OCI-LY7 (cell line): ENCODE measurements at regions not wholly inside any gene's neighbourhood (a gene's known extent, or its start where the extent isn't known, plus 50 kb on each side); places are given as distances from the start of the nearest gene placed in this dataset.

ENCODE experiments used
- BruUV-seq: library from RNA; stranded (reverse); fragments of 400-500 nt; replicated peaks from 2 replicates; lab custom pipeline; 2021; lab: Mats Ljungman, UMichigan
- CTCF ChIA-PET: fragments of 300-600 bp; sonication (Branson Sonifier 250); formaldehyde crosslinking; loops from one replicate; lab custom pipeline; 2022; ENCODE audit warnings: antibody characterized with exemption; ENCODE audit not compliant: unreplicated experiment; lab: Charles Lee
- POLR2A ChIA-PET: fragments of 300-600 bp; sonication (Branson Sonifier 250); formaldehyde crosslinking; loops from one replicate; lab custom pipeline; 2022; ENCODE audit warnings: antibody characterized with exemption; lab: Charles Lee
- DNase-seq: peaks from one replicate; pipeline ENCODE4 v3.0.0-alpha.2; 2015; ENCODE audit warnings: low spot score
- H2AFZ ChIP-seq: fragments of 200-600 bp; sonication (generic), shearing (Covaris generic); 2 replicates; pipeline ENCODE4 v1.6.1; 2014; ENCODE audit warnings: mild to moderate bottlenecking, antibody characterized with exemption, low read length, moderate library complexity
- H3K27ac ChIP-seq: fragments of 200-600 bp; sonication (generic); 2 replicates; pipeline ENCODE4 v1.5.1; 2014; ENCODE audit warnings: mixed run types, low read depth, mild to moderate bottlenecking, moderate library complexity, low read length, inconsistent platforms; ENCODE audit not compliant: poor library complexity, severe bottlenecking
- H3K36me3 ChIP-seq: fragments of 200-600 bp; sonication (generic); 2 replicates; pipeline ENCODE4 v1.6.1; 2014; ENCODE audit warnings: mild to moderate bottlenecking, antibody characterized with exemption, low read length, moderate library complexity, mixed read lengths; ENCODE audit not compliant: insufficient read depth
- H3K4me1 ChIP-seq: fragments of 200-600 bp; sonication (generic); 2 replicates; pipeline ENCODE4 v1.5.1; 2014; ENCODE audit warnings: mild to moderate bottlenecking, low read length; ENCODE audit not compliant: insufficient read depth, poor library complexity, severe bottlenecking
- H3K4me2 ChIP-seq: fragments of 200-600 bp; sonication (generic); 2 replicates; pipeline ENCODE4 v1.6.1; 2014; ENCODE audit warnings: mild to moderate bottlenecking, low read length
- H3K4me3 ChIP-seq: fragments of 200-600 bp; sonication (generic); 2 replicates; pipeline ENCODE4 v1.5.1; 2014; ENCODE audit warnings: mild to moderate bottlenecking, low read depth, low read length; ENCODE audit not compliant: poor library complexity, severe bottlenecking
- H3K79me2 ChIP-seq: fragments of 200-600 bp; sonication (generic); 2 replicates; pipeline ENCODE4 v1.6.1; 2016; ENCODE audit warnings: low read depth, mild to moderate bottlenecking, low read length, moderate library complexity, mixed read lengths; ENCODE audit not compliant: insufficient read depth
- H3K9me2 ChIP-seq: fragments of 200-600 bp; sonication (generic); 2 replicates; pipeline ENCODE4 v1.6.1; 2016; ENCODE audit warnings: mild to moderate bottlenecking, low read length, mixed read lengths; ENCODE audit not compliant: insufficient read depth
- H3K9me3 ChIP-seq: fragments of 200-600 bp; sonication (generic); 2 replicates; pipeline ENCODE4 v1.6.1; 2014; ENCODE audit warnings: mild to moderate bottlenecking, mixed run types, low read length, mixed read lengths
- H4K20me1 ChIP-seq: fragments of 200-600 bp; sonication (generic); 2 replicates; pipeline ENCODE4 v1.6.1; 2014; ENCODE audit warnings: mild to moderate bottlenecking, antibody characterized with exemption, low read length, moderate library complexity, mixed read lengths; ENCODE audit not compliant: insufficient read depth
- EZH2phosphoT487 ChIP-seq: fragments of 200-600 bp; sonication (generic); IDR thresholded peaks from 2 replicates; pipeline ENCODE4 v1.6.1; 2018; ENCODE audit warnings: low read depth, borderline replicate concordance, mild to moderate bottlenecking, mixed run types, antibody characterized with exemption, low read length, moderate library complexity, mixed read lengths
- intact Hi-C: fragments of 100-400 bp; cut with micrococcal nuclease; formaldehyde crosslinking; loops from one replicate; pipeline ENCODE4 v1.10.0; 2022; ENCODE audit not compliant: unreplicated experiment
- TF ChIP-seq, protein P1 (sequence below): fragments of 200-600 bp; sonication (generic); conservative IDR thresholded peaks from 2 replicates; pipeline ENCODE4 v1.5.1; 2014; ENCODE audit warnings: mild to moderate bottlenecking, antibody characterized with exemption, low read length, moderate library complexity, mixed read lengths

DNA sequence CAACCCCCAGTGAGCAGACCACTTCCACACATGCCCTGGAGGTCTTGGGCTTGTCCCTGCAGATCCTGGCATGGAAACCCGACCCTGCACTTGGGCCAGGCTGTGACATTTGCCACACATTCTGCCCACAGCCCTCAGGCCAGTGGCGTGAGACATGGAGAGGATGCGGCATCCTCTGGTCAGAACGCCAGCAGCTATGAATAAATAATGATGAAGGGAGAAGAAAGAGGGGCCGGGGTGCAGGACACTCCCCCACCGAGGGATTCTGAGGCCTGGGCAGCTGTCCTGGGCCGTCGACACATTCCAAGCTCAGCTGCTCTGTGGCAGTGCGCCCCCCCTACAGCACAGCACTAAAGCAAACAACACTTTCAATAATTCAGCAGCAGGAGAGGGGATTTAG lies 148.8 kb downstream of the ENGASE start:
- Histone ChIP-seq H3K4me1 (no peaks in the 10 kb centered on the region), H3K36me3 (no peaks in the 10 kb centered on the region), H3K27ac (no peak overlapping the region), H3K4me2 (no peak overlapping the region), H3K9me3 (no peaks in the 10 kb centered on the region), H2AFZ (no peak overlapping the region), H3K79me2 (no peaks in the 10 kb centered on the region), H4K20me1 (no peaks in the 10 kb centered on the region), H3K9me2 (no peaks in the 10 kb centered on the region), H3K4me3 (no peak overlapping the region)
- TF ChIP-seq, protein P1, sequence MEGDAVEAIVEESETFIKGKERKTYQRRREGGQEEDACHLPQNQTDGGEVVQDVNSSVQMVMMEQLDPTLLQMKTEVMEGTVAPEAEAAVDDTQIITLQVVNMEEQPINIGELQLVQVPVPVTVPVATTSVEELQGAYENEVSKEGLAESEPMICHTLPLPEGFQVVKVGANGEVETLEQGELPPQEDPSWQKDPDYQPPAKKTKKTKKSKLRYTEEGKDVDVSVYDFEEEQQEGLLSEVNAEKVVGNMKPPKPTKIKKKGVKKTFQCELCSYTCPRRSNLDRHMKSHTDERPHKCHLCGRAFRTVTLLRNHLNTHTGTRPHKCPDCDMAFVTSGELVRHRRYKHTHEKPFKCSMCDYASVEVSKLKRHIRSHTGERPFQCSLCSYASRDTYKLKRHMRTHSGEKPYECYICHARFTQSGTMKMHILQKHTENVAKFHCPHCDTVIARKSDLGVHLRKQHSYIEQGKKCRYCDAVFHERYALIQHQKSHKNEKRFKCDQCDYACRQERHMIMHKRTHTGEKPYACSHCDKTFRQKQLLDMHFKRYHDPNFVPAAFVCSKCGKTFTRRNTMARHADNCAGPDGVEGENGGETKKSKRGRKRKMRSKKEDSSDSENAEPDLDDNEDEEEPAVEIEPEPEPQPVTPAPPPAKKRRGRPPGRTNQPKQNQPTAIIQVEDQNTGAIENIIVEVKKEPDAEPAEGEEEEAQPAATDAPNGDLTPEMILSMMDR: no peak
- TF ChIP-seq EZH2phosphoT487: no peak
- DNase-seq: no peak
- CTCF ChIA-PET: no interaction called here
- POLR2A ChIA-PET: no interaction called here
- no TSS peak for BruUV-seq
- intact Hi-C loops: no loop called here

DNA sequence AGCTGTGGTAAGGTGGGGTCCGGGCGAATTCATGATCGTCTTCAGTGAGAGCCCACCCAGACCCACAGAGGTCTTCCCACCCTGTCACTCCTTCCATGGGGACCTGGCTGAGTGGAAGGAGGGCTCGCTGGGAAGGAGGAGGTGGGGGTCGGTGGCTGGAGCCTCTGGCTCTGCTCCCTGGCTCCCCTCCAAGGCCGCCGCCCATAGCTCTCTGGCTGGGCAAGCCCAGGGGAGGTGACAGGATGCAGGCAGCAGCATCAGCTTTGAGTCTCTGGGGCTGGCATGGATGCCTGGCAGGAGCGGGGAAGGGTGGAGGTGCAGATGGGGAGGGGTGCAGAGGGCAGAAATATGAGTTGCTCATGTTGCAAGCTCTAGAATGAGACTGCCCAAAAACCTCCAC lies 147.0 kb downstream of the ENGASE start:
- intact Hi-C loops: no loop called here
- H3K4me1 ChIP-seq: no peaks in the 10 kb centered on the region
- H3K79me2 ChIP-seq: no peaks in the 10 kb centered on the region
- ChIA-PET CTCF (no interaction called here), POLR2A (no interaction called here)
- H3K9me2 ChIP-seq: no peaks in the 10 kb centered on the region
- no peak overlapping the region for H2AFZ ChIP-seq
- DNase-seq: no peak
- no peak overlapping the region for H3K27ac ChIP-seq
- H3K4me3 ChIP-seq: no peak overlapping the region
- H3K4me2 ChIP-seq: no peak overlapping the region
- BruUV-seq: no TSS peak
- no peak for TF ChIP-seq EZH2phosphoT487
- TF ChIP-seq, protein P1: no peak
- H3K36me3 ChIP-seq: no peaks in the 10 kb centered on the region
- no peaks in the 10 kb centered on the region for H3K9me3 ChIP-seq
- no peaks in the 10 kb centered on the region for H4K20me1 ChIP-seq

DNA sequence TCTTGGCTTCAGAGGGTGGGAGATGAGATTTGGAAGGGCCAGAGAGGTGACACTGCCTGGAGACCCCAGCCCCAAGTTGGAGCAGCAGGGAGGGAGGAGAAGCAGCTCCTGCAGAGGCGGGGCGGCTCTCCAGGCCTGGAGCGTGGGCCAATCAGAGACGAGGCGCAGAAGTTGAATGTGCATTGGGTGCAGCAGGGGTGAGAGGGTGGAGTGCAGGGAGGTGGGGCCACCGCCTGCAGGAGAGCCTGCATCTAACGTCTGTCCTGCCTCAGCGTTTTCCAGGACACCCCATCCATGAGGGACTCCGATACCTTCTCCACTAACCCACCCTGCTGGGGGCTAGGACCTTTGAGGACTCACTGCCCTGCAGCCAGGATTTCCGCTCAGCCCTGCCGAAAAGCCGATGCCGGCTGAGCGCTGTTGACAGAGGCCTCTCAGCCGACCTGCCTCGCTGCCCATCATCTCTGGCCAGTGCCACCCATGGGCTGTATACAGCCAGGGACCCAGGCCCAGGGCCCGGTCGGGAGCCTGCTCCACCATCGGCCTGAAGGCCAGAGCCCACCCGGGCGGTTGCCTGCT lies 146.2 kb downstream of the ENGASE start:
- Histone ChIP-seq H3K27ac (no peak overlapping the region), H3K4me1 (no peaks in the 10 kb centered on the region), H3K79me2 (no peaks in the 10 kb centered on the region), H3K9me3 (no peaks in the 10 kb centered on the region), H3K4me3 (no peak overlapping the region), H3K4me2 (no peak overlapping the region), H4K20me1 (no peaks in the 10 kb centered on the region), H2AFZ (no peak overlapping the region), H3K9me2 (no peaks in the 10 kb centered on the region), H3K36me3 (no peaks in the 10 kb centered on the region)
- intact Hi-C loops: no loop called here
- ChIA-PET CTCF (no interaction called here), POLR2A (no interaction called here)
- no peak for TF ChIP-seq EZH2phosphoT487
- TF ChIP-seq, protein P1: no peak
- DNase-seq: no peak
- BruUV-seq: no TSS peak
